SK-N-SH (cell line): ENCODE measurements at regions not wholly inside any gene's neighbourhood (a gene's known extent, or its start where the extent isn't known, plus 50 kb on each side); places are given as distances from the start of the nearest gene placed in this dataset.

Experiments
- CTCF ChIA-PET: fragments of 300-600, 350-600 bp; formaldehyde crosslinking; extraction: SDS; loops from one replicate; lab custom pipeline; 2021; lab: Yijun Ruan, JAX
- POLR2A ChIA-PET: fragments of 350-600 bp; sonication (Branson Sonifier 250); formaldehyde crosslinking; extraction: SDS; loops from one replicate; lab custom pipeline; 2020; ENCODE audit warnings: antibody characterized with exemption, inconsistent platforms; lab: Yijun Ruan, JAX
- DNase-seq: peaks from one replicate; pipeline ENCODE4 v3.0.0; 2012
- H2AFZ ChIP-seq: fragments of 200-600 bp; sonication (generic); 2 replicates; pipeline ENCODE4 v1.8.1; 2016; ENCODE audit warnings: antibody characterized with exemption, mild to moderate bottlenecking, low read depth
- H3F3A ChIP-seq: fragments of 200-600 bp; sonication (generic); replicated peaks from 2 replicates; pipeline ENCODE3; 2016; ENCODE audit warnings: antibody characterized with exemption, mild to moderate bottlenecking; ENCODE audit not compliant: insufficient read depth
- H3K27ac ChIP-seq, 2 experiments: fragments of 200-500 bp in 1 of 2; fragments of 200-600 bp in 1 of 2; sonication (Bioruptor generic) in 1 of 2; sonication (generic), shearing (Covaris generic) in 1 of 2; 2 replicates each; pipeline versions ENCODE4 v1.5.1 to v1.6.1; 2014 to 2016; ENCODE audit warnings: low read depth in 2 of 2, inconsistent platforms in 1 of 2, low read length in 1 of 2, mild to moderate bottlenecking in 1 of 2, mixed read lengths in 1 of 2
- H3K27me3 ChIP-seq: fragments of 200-600 bp; sonication (generic), shearing (Covaris generic); 2 replicates; pipeline ENCODE4 v1.6.1; 2016; ENCODE audit warnings: mixed run types; ENCODE audit not compliant: insufficient read depth
- H3K36me3 ChIP-seq, 2 experiments: fragments of 200-500 bp in 1 of 2; fragments of 200-600 bp in 1 of 2; sonication (Bioruptor generic) in 1 of 2; sonication (generic) in 1 of 2; replicated peaks in 1 of 2; 2 replicates each; pipeline versions ENCODE3 to v1.5.1; 2014 to 2016; ENCODE audit warnings: low read length in 1 of 2, mild to moderate bottlenecking in 1 of 2; ENCODE audit not compliant: insufficient read depth in 2 of 2, control insufficient read depth in 1 of 2
- H3K4me1 ChIP-seq, 2 experiments: fragments of 200-500 bp in 1 of 2; fragments of 200-600 bp in 1 of 2; sonication (Bioruptor generic) in 1 of 2; sonication (generic), shearing (Covaris generic) in 1 of 2; 2 replicates each; pipeline versions ENCODE4 v1.5.1 to v1.6.1; 2014 to 2016; ENCODE audit warnings: low read depth in 1 of 2, low read length in 1 of 2, mixed run types in 1 of 2; ENCODE audit not compliant: insufficient read depth in 2 of 2, control insufficient read depth in 1 of 2
- H3K4me2 ChIP-seq: fragments of 200-600 bp; sonication (generic), shearing (Covaris generic); 2 replicates; pipeline ENCODE4 v1.6.1; 2017; ENCODE audit warnings: mixed run types
- H3K4me3 ChIP-seq, 2 experiments: fragments of 200-500 bp in 1 of 2; fragments of 200-600 bp in 1 of 2; sonication (Bioruptor generic) in 1 of 2; sonication (generic), shearing (Covaris generic) in 1 of 2; 2 replicates each; pipeline versions ENCODE4 v1.5.1 to v1.8.1; 2014 to 2016; ENCODE audit warnings: low read depth in 2 of 2, inconsistent platforms in 1 of 2, low read length in 1 of 2, mild to moderate bottlenecking in 1 of 2, mixed read lengths in 1 of 2, moderate library complexity in 1 of 2
- H3K79me2 ChIP-seq: fragments of 200-600 bp; sonication (generic); 2 replicates; pipeline ENCODE4 v1.8.1; 2017; ENCODE audit warnings: mild to moderate bottlenecking; ENCODE audit not compliant: insufficient read depth
- H3K9ac ChIP-seq: fragments of 200-600 bp; sonication (generic); 2 replicates; pipeline ENCODE4 v1.6.1; 2017; ENCODE audit warnings: mixed run types
- H3K9me2 ChIP-seq: fragments of 200-600 bp; sonication (generic); 2 replicates; pipeline ENCODE4 v1.6.1; 2017; ENCODE audit warnings: mixed run types
- H3K9me3 ChIP-seq: fragments of 200-600 bp; sonication (generic); 2 replicates; pipeline ENCODE4 v1.6.1; 2017; ENCODE audit warnings: mixed run types, mild to moderate bottlenecking, moderate library complexity
- H4K20me1 ChIP-seq: fragments of 200-600 bp; sonication (generic); 2 replicates; pipeline ENCODE4 v1.6.1; 2017; ENCODE audit warnings: mild to moderate bottlenecking, mixed run types; ENCODE audit not compliant: insufficient read depth
- CTCF ChIP-seq: fragments of 200-600 bp; sonication (generic); IDR thresholded peaks from 2 replicates; pipeline ENCODE4 v1.6.1; 2017; ENCODE audit warnings: antibody characterized with exemption, mild to moderate bottlenecking, moderate library complexity
- ELF1 ChIP-seq: IDR thresholded peaks from 2 replicates; pipeline ENCODE4 v1.4.0; 2012
- EP300 ChIP-seq, 2 experiments: IDR thresholded peaks; 2 replicates each; pipeline versions ENCODE4 v1.4.0 to v1.6.1; 2012; ENCODE audit warnings: borderline replicate concordance in 1 of 2, low read depth in 1 of 2, low read length in 1 of 2
- EZH2phosphoT487 ChIP-seq: fragments of 200-600 bp; sonication (generic); IDR thresholded peaks from 2 replicates; pipeline ENCODE4 v1.6.1; 2017; ENCODE audit warnings: low read depth, mixed run types, mild to moderate bottlenecking, antibody characterized with exemption, moderate library complexity, borderline replicate concordance
- FOSL2 ChIP-seq: IDR thresholded peaks from 2 replicates; pipeline ENCODE4 v1.4.0; 2012; ENCODE audit warnings: low read depth, mild to moderate bottlenecking, moderate library complexity, borderline replicate concordance
- FOXJ3 ChIP-seq: sonication (generic); formaldehyde crosslinking; IDR thresholded peaks from 2 replicates; pipeline ENCODE4 v1.5.1; 2020; ENCODE audit warnings: mild to moderate bottlenecking, missing genetic modification reagents
- FOXM1 ChIP-seq: IDR thresholded peaks from 2 replicates; pipeline ENCODE4 v1.4.0; 2012; ENCODE audit warnings: low read depth, mild to moderate bottlenecking
- GABPA ChIP-seq: IDR thresholded peaks from 2 replicates; pipeline ENCODE4 v1.4.0; 2012; ENCODE audit warnings: low read depth, mild to moderate bottlenecking
- JUND ChIP-seq: IDR thresholded peaks from 2 replicates; pipeline ENCODE4 v1.4.0; 2012
- MAX ChIP-seq: IDR thresholded peaks from 2 replicates; pipeline ENCODE4 v1.4.0; 2012; ENCODE audit warnings: low read depth
- MEF2A ChIP-seq: IDR thresholded peaks from 2 replicates; pipeline ENCODE4 v1.4.0; 2012; ENCODE audit warnings: low read depth, borderline replicate concordance
- MXI1 ChIP-seq: IDR thresholded peaks from 2 replicates; pipeline ENCODE4 v1.6.1; 2012; ENCODE audit warnings: mild to moderate bottlenecking, low read depth, low read length, improper control_type of control experiment
- NRF1 ChIP-seq: IDR thresholded peaks from 2 replicates; pipeline ENCODE4 v1.6.1; 2012; ENCODE audit warnings: low read depth, mild to moderate bottlenecking, low read length
- RFX5 ChIP-seq: IDR thresholded peaks from 2 replicates; pipeline ENCODE4 v1.6.1; 2012; ENCODE audit warnings: mild to moderate bottlenecking, improper control_type of control experiment, low read length
- RXRA ChIP-seq: IDR thresholded peaks from 2 replicates; pipeline ENCODE4 v1.4.0; 2012; ENCODE audit warnings: low read depth, mild to moderate bottlenecking, borderline replicate concordance
- SMC3 ChIP-seq: IDR thresholded peaks from 2 replicates; pipeline ENCODE4 v1.6.1; 2012; ENCODE audit warnings: low read depth, low read length, improper control_type of control experiment
- TAF1 ChIP-seq: IDR thresholded peaks from 2 replicates; pipeline ENCODE4 v1.6.1; 2012; ENCODE audit warnings: low read depth, mild to moderate bottlenecking, low read length, moderate library complexity, borderline replicate concordance
- TCF12 ChIP-seq: IDR thresholded peaks from 2 replicates; pipeline ENCODE4 v1.4.0; 2012
- TEAD4 ChIP-seq: IDR thresholded peaks from 2 replicates; pipeline ENCODE4 v1.4.0; 2012; ENCODE audit warnings: mild to moderate bottlenecking, borderline replicate concordance; ENCODE audit not compliant: insufficient read depth
- USF1 ChIP-seq: IDR thresholded peaks from 2 replicates; pipeline ENCODE4 v1.4.0; 2012; ENCODE audit warnings: low read depth, borderline replicate concordance
- USF2 ChIP-seq: fragments of 150-350 bp; IDR thresholded peaks from 2 replicates; pipeline ENCODE4 v1.6.1; 2017; ENCODE audit warnings: antibody characterized with exemption, low read length, low read depth, borderline replicate concordance
- YY1 ChIP-seq: IDR thresholded peaks from 2 replicates; pipeline ENCODE4 v1.4.0; 2012; ENCODE audit warnings: low read depth, mild to moderate bottlenecking
- ZBTB33 ChIP-seq: IDR thresholded peaks from 2 replicates; pipeline ENCODE4 v1.4.0; 2012; ENCODE audit warnings: low read depth, borderline replicate concordance
- WGBS: methylation state at CpG from one replicate; pipeline ENCODE4 v1.1.6; 2017; ENCODE audit warnings: low lambda C conversion rate; 5-methylcytosine and 5-hydroxymethylcytosine counted together

- TF ChIP-seq TEAD4, result peak; percentile 61; the same call in 1 of the 2 replicates
- TF ChIP-seq RFX5, result no peak
- TF ChIP-seq YY1, result no peak
- no peak for TF ChIP-seq CTCF
- TF ChIP-seq RXRA, result peak; percentile 18; the same call in 1 of the 2 replicates
- TF ChIP-seq SMC3, result no peak
- peak; percentile 88 for TF ChIP-seq JUND
- peak; percentile 82 for TF ChIP-seq FOSL2
- TF ChIP-seq MAX, result peak; percentile 56
- TF ChIP-seq ZBTB33, result no peak
- TF ChIP-seq USF2, result no peak
- no peak for TF ChIP-seq FOXJ3 (CRISPR knock-in tag)
- no peak for TF ChIP-seq FOXM1
- peak; percentile 66 for TF ChIP-seq TCF12
- TF ChIP-seq, all 33 proteins: peak for 12
Measured at GRCh38 chr18:60978338-60978737, 354.9 kb upstream of the CDH20 start (continued).

GRCh38 chr18:60980422-60981005 is 352.7 kb upstream of the CDH20 start:
- Histone ChIP-seq H3K9me3 (no peaks in the 10 kb centered on the region), H3K79me2 (no peaks in the 10 kb centered on the region), H2AFZ (no peak overlapping the region), H3K4me3 (no peak overlapping the region), H3K27me3 (no peaks in the 10 kb centered on the region), H3K27ac (no peak overlapping the region), H4K20me1 (no peaks in the 10 kb centered on the region), H3K9ac (no peak overlapping the region), H3F3A (peaks cover 11% of the 10 kb centered on the region), H3K4me2 (no peak overlapping the region), H3K4me1 (peaks cover 8 to 11% of the 10 kb centered on the region in 2 experiments; a peak in 3 of 4 replicates), H3K36me3 (no peaks in the 10 kb centered on the region), H3K9me2 (no peaks in the 10 kb centered on the region)
- ChIA-PET CTCF (no interaction called here), POLR2A (no interaction called here)
- DNase-seq, result no peak
- 82% methylated on average over 2 of the region's 2 CpGs for WGBS
- TF ChIP-seq YY1 (no peak), GABPA (no peak), MXI1 (no peak), EZH2phosphoT487 (no peak), ELF1 (no peak), USF2 (no peak), USF1 (no peak), FOXJ3 (CRISPR knock-in tag) (no peak), TAF1 (no peak), NRF1 (no peak), EP300 (IDR thresholded peaks at IDR 0.05; ENCODE audit: borderline replicate concordance in 1 of 2, low read depth in 1 of 2, low read length in 1 of 2) (no peak), JUND (no peak), MEF2A (no peak)
